K562 (cell line): ENCODE measurements at regions not wholly inside any gene's neighbourhood (a gene's known extent, or its start where the extent isn't known, plus 50 kb on each side); places are given as distances from the start of the nearest gene placed in this dataset.

Experiments
- ATAC-seq: fragments of 200-7000 bp; cut with Tn5 transposase; 3 replicates; pipeline ENCODE4 v1.9.1; 2020; ENCODE audit warnings: moderate library complexity
- BruUV-seq: library from RNA; stranded (reverse); fragments of 400-500 nt; replicated peaks from 2 replicates; lab custom pipeline; 2021; lab: Mats Ljungman, UMichigan
- CTCF ChIA-PET: fragments of 300-600 bp; formaldehyde crosslinking; extraction: SDS; loops from one replicate; lab custom pipeline; 2021; ENCODE audit warnings: low intra/inter-chr PET ratio; lab: Yijun Ruan, JAX
- POLR2A ChIA-PET: fragments of 300-600, 350-650 bp; sonication (Branson Sonifier 250); formaldehyde crosslinking; extraction: SDS; loops from one replicate; lab custom pipeline; 2021; ENCODE audit warnings: antibody characterized with exemption, inconsistent platforms; lab: Yijun Ruan, JAX
- DNase-seq, 4 experiments: peaks; one replicate each; pipeline versions ENCODE4 v3.0.0 to v3.0.0-alpha.2; 2011 to 2018; ENCODE audit warnings: low spot score in 3 of 4, mixed read lengths in 3 of 4; ENCODE audit errors: extremely low read depth in 1 of 4
- FAIRE-seq: peaks from 2 replicates; lab custom pipeline; 2011; peaks lifted over from hg19 to GRCh38; lab: Jason Lieb, UNC
- H2AFZ ChIP-seq: 2 replicates; pipeline ENCODE4 v1.6.0; 2011; ENCODE audit warnings: low read depth, low read length, control low read depth, inconsistent platforms
- H3K27ac ChIP-seq: fragments of 200-600 bp; 3 replicates; pipeline ENCODE4 v1.8.0; 2011; ENCODE audit warnings: low read depth, mild to moderate bottlenecking, control low read depth, inconsistent platforms, low read length, moderate library complexity, mixed read lengths; ENCODE audit errors: extremely low read depth
- H3K27me3 ChIP-seq, 2 experiments: fragments of 300-600 bp in 1 of 2; 2 replicates in 1 of 2; 3 replicates in 1 of 2; pipeline versions ENCODE4 v1.6.0 to v1.8.0; 2011; ENCODE audit warnings: inconsistent platforms in 2 of 2, low read length in 2 of 2, mild to moderate bottlenecking in 1 of 2, mixed read lengths in 1 of 2, moderate library complexity in 1 of 2; ENCODE audit not compliant: control insufficient read depth in 2 of 2, insufficient read depth in 2 of 2
- H3K36me3 ChIP-seq: fragments of 300-600 bp; 3 replicates; pipeline ENCODE4 v1.8.0; 2011; ENCODE audit warnings: mild to moderate bottlenecking, low read length, inconsistent platforms; ENCODE audit not compliant: control insufficient read depth, insufficient read depth
- H3K4me1 ChIP-seq, 2 experiments: fragments of 200-600 bp in 1 of 2; replicated peaks in 1 of 2; 2 replicates in 1 of 2; 3 replicates in 1 of 2; pipeline versions ENCODE4 v1.5.1 to v1.8.0; 2011; ENCODE audit warnings: inconsistent platforms in 2 of 2, low read length in 2 of 2, mild to moderate bottlenecking in 1 of 2, mixed read lengths in 1 of 2, moderate library complexity in 1 of 2; ENCODE audit not compliant: control insufficient read depth in 2 of 2, insufficient read depth in 2 of 2
- H3K4me2 ChIP-seq: 2 replicates; pipeline ENCODE4 v1.6.1; 2011; ENCODE audit warnings: low read length, control low read depth, inconsistent platforms, mixed read lengths; ENCODE audit not compliant: insufficient read depth
- H3K4me3 ChIP-seq: fragments of 200-600 bp; sonication (generic), shearing (Covaris generic); 2 replicates; pipeline ENCODE4 v1.5.1; 2016; ENCODE audit warnings: control low read depth, inconsistent platforms
- H3K79me2 ChIP-seq: fragments of 200-600 bp; 3 replicates; pipeline ENCODE4 v1.8.0; 2011; ENCODE audit warnings: low read length, inconsistent platforms; ENCODE audit not compliant: control insufficient read depth, insufficient read depth
- H3K9ac ChIP-seq, 2 experiments: 2 replicates each; pipeline versions ENCODE4 v1.6.0 to v1.6.1; 2011; ENCODE audit warnings: low read depth in 2 of 2, low read length in 2 of 2, control low read depth in 1 of 2, inconsistent platforms in 1 of 2, mild to moderate bottlenecking in 1 of 2, mixed read lengths in 1 of 2; ENCODE audit not compliant: insufficient read depth in 1 of 2
- H3K9me1 ChIP-seq: one replicate; pipeline ENCODE4 v1.6.0; 2011; ENCODE audit warnings: inconsistent platforms, mild to moderate bottlenecking, low read length, moderate library complexity; ENCODE audit not compliant: control insufficient read depth, insufficient read depth
- H3K9me3 ChIP-seq: replicated peaks from 2 replicates; pipeline ENCODE4 v1.5.1; 2011; ENCODE audit warnings: low read depth, low read length, inconsistent platforms; ENCODE audit not compliant: control insufficient read depth, insufficient read depth
- H4K20me1 ChIP-seq: replicated peaks from 2 replicates; pipeline ENCODE4 v1.6.1; 2011; ENCODE audit warnings: low read length, inconsistent platforms, mixed read lengths; ENCODE audit not compliant: control insufficient read depth, insufficient read depth
- ARID1B ChIP-seq: fragments of 450-650 bp; IDR thresholded peaks from 2 replicates; pipeline ENCODE4 v1.6.1; 2016; ENCODE audit warnings: antibody characterized with exemption, mild to moderate bottlenecking, inconsistent platforms
- BRF2 ChIP-seq: IDR thresholded peaks from 3 replicates; pipeline ENCODE4 v1.6.1; 2011; ENCODE audit warnings: borderline replicate concordance, mild to moderate bottlenecking; ENCODE audit not compliant: insufficient read length, insufficient read depth
- DLX4 ChIP-seq: fragments of 250-450 bp; sonication (Bioruptor Pico); IDR thresholded peaks from 2 replicates; pipeline ENCODE4 v1.6.1; 2021; ENCODE audit warnings: mild to moderate bottlenecking
- E2F3 ChIP-seq: fragments of 250-450 bp; sonication (Bioruptor Pico); IDR thresholded peaks from 2 replicates; pipeline ENCODE4 v1.4.0; 2020; ENCODE audit warnings: mild to moderate bottlenecking
- FOXM1 ChIP-seq, 2 experiments: fragments of 450-650 bp in 1 of 2; sonication (generic) in 1 of 2; formaldehyde crosslinking in 1 of 2; IDR thresholded peaks; 2 replicates each; pipeline versions ENCODE4 v1.6.1 to v1.9.0; 2017 to 2022; ENCODE audit warnings: low read depth in 2 of 2, mild to moderate bottlenecking in 2 of 2, missing genetic modification reagents in 1 of 2, moderate library complexity in 1 of 2
- GATA2 ChIP-seq: sonication (generic); formaldehyde crosslinking; IDR thresholded peaks from 2 replicates; pipeline ENCODE4 v1.4.0; 2020; ENCODE audit warnings: mild to moderate bottlenecking, missing genetic modification reagents
- HCFC1 ChIP-seq: IDR thresholded peaks from 2 replicates; pipeline ENCODE4 v1.6.1; 2012; ENCODE audit warnings: low read depth, low read length, improper control_type of control experiment
- HNRNPUL1 ChIP-seq: fragments of 200-400 bp; formaldehyde crosslinking; IDR thresholded peaks from 2 replicates; pipeline ENCODE4 v1.6.1; 2017; ENCODE audit warnings: low read length
- MCM7 ChIP-seq, 2 experiments: fragments of 450-650 bp; IDR thresholded peaks; 2 replicates each; pipeline ENCODE4 v1.6.1; 2016 to 2018
- NFYB ChIP-seq: IDR thresholded peaks from 2 replicates; pipeline ENCODE4 v1.6.1; 2011; ENCODE audit warnings: mild to moderate bottlenecking, moderate library complexity; ENCODE audit not compliant: insufficient read length; ENCODE audit errors: extremely low read depth
- NUFIP1 ChIP-seq: fragments of 450-650 bp; IDR thresholded peaks from 2 replicates; pipeline ENCODE4 v1.6.1; 2018; ENCODE audit not compliant: partially characterized antibody
- PHTF2 ChIP-seq: fragments of 250-450 bp; sonication (Bioruptor Pico); IDR thresholded peaks from 2 replicates; pipeline ENCODE4 v1.5.0; 2021; ENCODE audit warnings: mild to moderate bottlenecking
- SREBF1 ChIP-seq: fragments of 150-350 bp; IDR thresholded peaks from 2 replicates; pipeline ENCODE4 v1.6.1; 2014; ENCODE audit warnings: antibody characterized with exemption, low read depth, low read length, borderline replicate concordance
- ZNF444 ChIP-seq: fragments of 250-450 bp; sonication (Bioruptor Pico); IDR thresholded peaks from 2 replicates; pipeline ENCODE4 v1.4.0; 2020; ENCODE audit warnings: mild to moderate bottlenecking, moderate library complexity
- WGBS: fragments of 100-300 bp; shearing (Covaris generic); methylation state at CpG from one replicate; pipeline ENCODE4 v1.1.6; 2016; ENCODE audit warnings: low coverage, mixed read lengths; ENCODE audit not compliant: insufficient coverage; ENCODE audit errors: missing lambda C conversion rate; 5-methylcytosine and 5-hydroxymethylcytosine counted together
- in situ Hi-C: fragments of 300-500 bp; cut with MboI; formaldehyde crosslinking; loops from 4 replicates; pipeline ENCODE4 v1.15.0; 2018; ENCODE audit warnings: inconsistent platforms, mixed read lengths
- intact Hi-C: fragments of 100-400 bp; cut with micrococcal nuclease; formaldehyde crosslinking; loops from 2 replicates; pipeline ENCODE4 v1.14.2; 2022
- TF ChIP-seq, protein P1 (sequence below): fragments of 450-650 bp; IDR thresholded peaks from 2 replicates; pipeline ENCODE4 v1.6.1; 2016; ENCODE audit warnings: borderline replicate concordance

- BruUV-seq = no TSS peak
- Histone ChIP-seq H3K4me1 (no peaks in the 10 kb centered on the region), H3K9me1 (no peaks in the 10 kb centered on the region), H2AFZ (no peak overlapping the region), H4K20me1 (no peaks in the 10 kb centered on the region), H3K9ac (no peak overlapping the region), H3K4me2 (no peak overlapping the region), H3K4me3 (no peak overlapping the region), H3K36me3 (no peaks in the 10 kb centered on the region), H3K27ac (no peak overlapping the region), H3K9me3 (no peaks in the 10 kb centered on the region), H3K79me2 (no peaks in the 10 kb centered on the region), H3K27me3 (peaks cover 0 to 4% of the 10 kb centered on the region in 2 experiments; a peak in 2 of 5 replicates)
- no peak for TF ChIP-seq HCFC1
- no peak for TF ChIP-seq ARID1B
- no peak for TF ChIP-seq MCM7 (IDR thresholded peaks at IDR 0.05)
- TF ChIP-seq, protein P1, sequence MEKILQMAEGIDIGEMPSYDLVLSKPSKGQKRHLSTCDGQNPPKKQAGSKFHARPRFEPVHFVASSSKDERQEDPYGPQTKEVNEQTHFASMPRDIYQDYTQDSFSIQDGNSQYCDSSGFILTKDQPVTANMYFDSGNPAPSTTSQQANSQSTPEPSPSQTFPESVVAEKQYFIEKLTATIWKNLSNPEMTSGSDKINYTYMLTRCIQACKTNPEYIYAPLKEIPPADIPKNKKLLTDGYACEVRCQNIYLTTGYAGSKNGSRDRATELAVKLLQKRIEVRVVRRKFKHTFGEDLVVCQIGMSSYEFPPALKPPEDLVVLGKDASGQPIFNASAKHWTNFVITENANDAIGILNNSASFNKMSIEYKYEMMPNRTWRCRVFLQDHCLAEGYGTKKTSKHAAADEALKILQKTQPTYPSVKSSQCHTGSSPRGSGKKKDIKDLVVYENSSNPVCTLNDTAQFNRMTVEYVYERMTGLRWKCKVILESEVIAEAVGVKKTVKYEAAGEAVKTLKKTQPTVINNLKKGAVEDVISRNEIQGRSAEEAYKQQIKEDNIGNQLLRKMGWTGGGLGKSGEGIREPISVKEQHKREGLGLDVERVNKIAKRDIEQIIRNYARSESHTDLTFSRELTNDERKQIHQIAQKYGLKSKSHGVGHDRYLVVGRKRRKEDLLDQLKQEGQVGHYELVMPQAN = no peak
- no peak for TF ChIP-seq FOXM1 (IDR thresholded peaks at IDR 0.05; ENCODE audit: low read depth)
- TF ChIP-seq FOXM1 (CRISPR knock-in tag; IDR thresholded peaks at IDR 0.05; ENCODE audit: low read depth) = no peak
- TF ChIP-seq BRF2 = no peak
- TF ChIP-seq GATA2 (CRISPR knock-in tag) = no peak
- TF ChIP-seq HNRNPUL1 = no peak
- TF ChIP-seq NUFIP1 = no peak
- no peak for TF ChIP-seq E2F3 (CRISPR knock-in tag)
- TF ChIP-seq DLX4 (CRISPR knock-in tag) = no peak
- TF ChIP-seq PHTF2 (CRISPR knock-in tag) = no peak
- no peak for TF ChIP-seq ZNF444 (CRISPR knock-in tag)
- no peak for TF ChIP-seq SREBF1
- TF ChIP-seq NFYB = no peak
- 0% methylated on average over 12 of the region's 12 CpGs for WGBS
- no peak for ATAC-seq
- in situ Hi-C loops (no loop called here), intact Hi-C loops (no loop called here)
- DNase-seq = no peak
- no peak for FAIRE-seq
- ChIA-PET POLR2A (no interaction called here), CTCF (no interaction called here)
These were observed 382.4 kb downstream of the CDK5RAP2 start for GRCh38 chr9:120197605-120198004.
